GM23338 (cell line): ENCODE measurements at regions not wholly inside any gene's neighbourhood (a gene's known extent, or its start where the extent isn't known, plus 50 kb on each side); places are given as distances from the start of the nearest gene placed in this dataset.

Source experiments
- CTCF ChIP-seq, 2 experiments: fragments of 200-600 bp in 1 of 2; sonication (generic) in 1 of 2; conservative IDR thresholded peaks; 2 replicates each; pipeline versions ENCODE4 v1.5.1 to v1.6.1; 2016 to 2017; ENCODE audit warnings: antibody characterized with exemption in 2 of 2, low read depth in 2 of 2, mild to moderate bottlenecking in 2 of 2, moderate library complexity in 1 of 2
- JUNB ChIP-seq: IDR thresholded peaks from one replicate; pipeline ENCODE4 v1.6.1; 2016; ENCODE audit warnings: antibody characterized with exemption; ENCODE audit not compliant: unreplicated experiment

GRCh38 chr5:107247427-107247826, 423.3 kb downstream of the EFNA5 start:
- TF ChIP-seq CTCF (conservative IDR thresholded peaks at IDR 0.05; ENCODE audit: low read depth in 2 of 2) = no peak
- no peak for TF ChIP-seq JUNB
